ENCODE measurements at regions not wholly inside any gene's neighbourhood (a gene's known extent, or its start where the extent isn't known, plus 50 kb on each side); places are given as distances from the start of the nearest gene placed in this dataset.

- DNase-seq, result no peak
- H3K4me1 ChIP-seq, result no peaks in the 10 kb centered on the region
- no peaks in the 10 kb centered on the region for H3K27me3 ChIP-seq
- intact Hi-C loops (cut with DNase I; ENCODE audit: low total_unique reads), result no loop called here
- H3K4me3 ChIP-seq, result no peak overlapping the region
- H3K9me3 ChIP-seq, result peaks cover 0 to 5% (median 3%) of the 10 kb centered on the region in 3 donors
- no peak overlapping the region for H3K27ac ChIP-seq
- no peak for TF ChIP-seq CTCF (IDR thresholded peaks at IDR 0.05)
- H3K36me3 ChIP-seq, result no peaks in the 10 kb centered on the region
Measured at GRCh38 chr20:7608250-7608649, 332.0 kb downstream of the HAO1 start.

DNA sequence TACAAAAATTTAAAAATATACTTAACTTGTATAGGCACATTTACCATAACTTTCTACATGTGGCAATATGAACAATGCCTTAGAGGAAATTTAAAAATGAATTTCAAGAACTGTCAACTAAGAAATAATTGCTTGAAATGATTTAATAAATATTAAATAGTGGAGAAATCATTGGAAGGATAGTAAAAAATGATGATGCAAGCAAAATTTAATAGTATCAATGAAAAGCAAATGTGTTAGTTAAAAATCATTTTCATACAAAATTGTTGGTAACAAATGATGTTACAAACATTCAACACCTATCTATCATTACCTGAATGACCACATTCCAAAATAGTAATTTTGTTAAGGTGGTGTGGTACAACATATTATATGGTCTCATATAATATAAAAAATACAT lies 331.0 kb downstream of the HAO1 start:
- intact Hi-C loops (cut with DNase I; ENCODE audit: low total_unique reads), result no loop called here
- peaks cover 0 to 5% (median 2%) of the 10 kb centered on the region in 3 donors for H3K9me3 ChIP-seq
- no peaks in the 10 kb centered on the region for H3K36me3 ChIP-seq
- H3K4me3 ChIP-seq, result no peak overlapping the region
- no peak overlapping the region for H3K27ac ChIP-seq
- no peaks in the 10 kb centered on the region for H3K4me1 ChIP-seq
- TF ChIP-seq CTCF (IDR thresholded peaks at IDR 0.05), result no peak
- H3K27me3 ChIP-seq, result no peaks in the 10 kb centered on the region
- no peak for DNase-seq

- no peak overlapping the region for H3K4me3 ChIP-seq
- intact Hi-C loops (cut with DNase I; ENCODE audit: low total_unique reads), result no loop called here
- no peaks in the 10 kb centered on the region for H3K36me3 ChIP-seq
Measured at GRCh38 chr20:7610681-7611080, 329.6 kb downstream of the HAO1 start.

DNA sequence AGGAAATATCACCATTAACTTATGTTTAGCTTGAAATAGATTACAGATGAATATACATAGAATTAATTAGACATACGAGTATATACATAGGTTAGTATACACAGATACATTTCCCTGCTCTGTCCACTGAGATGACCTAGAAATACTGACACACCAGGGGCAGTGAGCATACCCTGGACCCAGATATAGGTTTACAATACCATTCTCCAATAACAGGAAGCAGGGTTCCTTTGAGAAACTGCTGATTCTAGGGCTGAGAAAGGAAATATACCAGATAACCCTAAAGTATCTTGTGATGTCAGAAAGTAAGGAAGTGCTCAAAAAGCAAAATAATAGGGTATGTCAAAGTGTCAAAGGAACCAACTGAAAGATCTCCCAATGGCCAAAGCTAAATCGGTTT lies 322.5 kb downstream of the HAO1 start:
- H3K4me3 ChIP-seq, result no peak overlapping the region
- no peak for DNase-seq
- no peak overlapping the region for H3K27ac ChIP-seq
- no peaks in the 10 kb centered on the region for H3K36me3 ChIP-seq
- H3K27me3 ChIP-seq, result no peaks in the 10 kb centered on the region
- intact Hi-C loops (cut with DNase I; ENCODE audit: low total_unique reads), result no loop called here
- TF ChIP-seq CTCF (IDR thresholded peaks at IDR 0.05), result no peak
- no peaks in the 10 kb centered on the region for H3K4me1 ChIP-seq
- peaks cover 0 to 4% (median 0%) of the 10 kb centered on the region in 3 donors for H3K9me3 ChIP-seq

More at GRCh38 chr20:7610681-7611080, 329.6 kb downstream of the HAO1 start:
- no peak for DNase-seq
- no peak for TF ChIP-seq CTCF (IDR thresholded peaks at IDR 0.05)
- peaks cover 0 to 2% (median 0%) of the 10 kb centered on the region in 3 donors for H3K9me3 ChIP-seq
- no peak overlapping the region for H3K27ac ChIP-seq
- H3K4me1 ChIP-seq, result no peaks in the 10 kb centered on the region
- H3K27me3 ChIP-seq, result no peaks in the 10 kb centered on the region

- Histone ChIP-seq H3K9me3 (peaks cover 0 to 4% (median 0%) of the 10 kb centered on the region in 3 donors), H3K36me3 (no peaks in the 10 kb centered on the region), H3K4me1 (no peaks in the 10 kb centered on the region), H3K27me3 (no peaks in the 10 kb centered on the region), H3K4me3 (no peak overlapping the region), H3K27ac (no peak overlapping the region)
- TF ChIP-seq CTCF (IDR thresholded peaks at IDR 0.05), result no peak
- intact Hi-C loops (cut with DNase I; ENCODE audit: low total_unique reads), result no loop called here
- no peak for DNase-seq
Measured at GRCh38 chr20:7622399-7622961, 317.8 kb downstream of the HAO1 start.

GRCh38 chr20:7624886-7625285 lies 315.4 kb downstream of the HAO1 start:
- no peak for TF ChIP-seq CTCF (IDR thresholded peaks at IDR 0.05)
- intact Hi-C loops (cut with DNase I; ENCODE audit: low total_unique reads), result no loop called here
- H3K4me1 ChIP-seq, result no peaks in the 10 kb centered on the region

More at GRCh38 chr20:7624886-7625285, 315.4 kb downstream of the HAO1 start:
- no peaks in the 10 kb centered on the region for H3K36me3 ChIP-seq
- no peak for DNase-seq
- no peaks in the 10 kb centered on the region for H3K27me3 ChIP-seq
- H3K27ac ChIP-seq, result no peak overlapping the region
- peaks cover 0 to 4% (median 0%) of the 10 kb centered on the region in 3 donors for H3K9me3 ChIP-seq
- no peak overlapping the region for H3K4me3 ChIP-seq

All from tibial artery (tissue), 4 donors.